ENCODE measurements at regions not wholly inside any gene's neighbourhood (a gene's known extent, or its start where the extent isn't known, plus 50 kb on each side); places are given as distances from the start of the nearest gene placed in this dataset.

GRCh38 chr11:70862093-70862492 lies 390.3 kb downstream of the SHANK2 start:
- no peak for DNase-seq

GRCh38 chr11:70863186-70863585 lies 389.2 kb downstream of the SHANK2 start:
- no peak for DNase-seq

DNA sequence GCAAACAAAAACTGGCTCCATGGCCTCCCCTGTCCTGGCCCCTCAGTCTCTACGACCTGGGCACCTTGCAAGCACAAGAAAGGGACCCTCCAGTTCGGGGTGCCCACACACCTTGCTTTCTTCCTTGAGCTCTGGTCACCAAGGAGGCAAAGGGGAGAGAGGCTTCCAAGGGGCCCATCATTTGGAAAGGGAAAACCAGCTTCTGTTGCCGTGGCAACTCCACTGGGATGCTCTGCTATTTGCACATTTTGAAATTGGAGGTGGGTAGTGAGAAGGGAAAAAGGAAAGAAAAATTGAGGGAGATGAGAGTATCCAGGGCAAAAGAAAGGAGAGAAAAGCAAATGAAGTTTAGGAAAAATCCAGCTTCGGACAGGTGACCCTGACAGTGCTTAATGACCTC lies 388.4 kb downstream of the SHANK2 start:
- DNase-seq = no peak

DNA sequence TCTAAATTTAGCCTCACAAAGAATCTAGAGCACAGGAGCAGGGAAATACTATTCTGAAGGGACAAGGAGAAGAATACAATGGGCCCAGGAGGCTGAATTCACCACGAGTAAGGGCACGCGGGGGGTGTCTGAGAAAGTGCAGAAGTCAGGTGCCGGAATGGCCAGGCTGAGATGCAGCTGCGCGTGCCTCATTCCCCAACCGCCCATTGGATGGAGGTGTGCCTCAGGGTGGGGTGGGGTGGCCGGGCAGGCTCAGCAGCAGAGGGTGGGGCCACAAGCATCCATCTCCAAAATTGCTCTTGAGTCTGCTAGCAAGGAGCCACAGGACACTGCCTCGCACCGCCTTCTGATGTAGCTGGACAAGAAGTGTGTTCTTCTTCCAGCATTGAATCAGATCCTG lies 387.0 kb downstream of the SHANK2 start:
- DNase-seq = no peak

- DNase-seq = no peak
Observed at GRCh38 chr11:70866834-70867233, 385.5 kb downstream of the SHANK2 start.

DNA sequence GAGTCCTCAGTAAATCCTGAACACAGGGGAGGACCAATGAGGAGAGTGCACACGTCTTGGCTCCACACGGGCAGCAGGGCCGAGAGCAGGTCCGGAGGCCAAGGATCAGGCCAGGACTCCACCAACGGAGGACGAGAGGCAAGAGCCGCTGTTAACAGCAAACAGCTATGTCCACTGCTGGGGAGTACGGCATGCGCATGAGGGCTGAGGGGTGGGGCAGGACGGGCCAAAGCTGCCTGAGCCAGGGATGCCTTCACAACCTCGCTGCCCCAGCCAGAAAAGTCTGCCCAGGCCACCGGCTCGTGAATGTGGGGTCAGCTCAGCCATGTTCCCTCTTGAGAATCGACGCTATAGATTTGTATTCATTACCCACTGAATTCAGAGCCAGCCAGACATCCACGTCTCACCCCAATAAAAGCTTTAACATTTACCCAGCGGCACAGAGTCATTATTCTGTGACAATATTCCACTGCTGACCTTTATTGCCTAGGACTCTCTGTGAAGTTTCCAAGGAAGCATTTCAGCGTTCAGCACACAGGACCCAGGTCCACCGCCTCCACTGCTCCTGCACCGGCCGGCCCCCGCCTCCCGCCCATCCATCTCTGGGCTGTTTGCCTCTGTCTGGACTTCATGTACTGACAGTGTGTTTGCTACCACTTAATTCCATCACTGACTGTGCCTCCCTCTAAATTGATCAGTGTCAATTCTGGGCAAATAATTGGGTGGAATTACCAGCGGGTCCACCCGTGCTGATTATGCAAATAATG lies 384.9 kb downstream of the SHANK2 start:
- DNase-seq = no peak

DNA sequence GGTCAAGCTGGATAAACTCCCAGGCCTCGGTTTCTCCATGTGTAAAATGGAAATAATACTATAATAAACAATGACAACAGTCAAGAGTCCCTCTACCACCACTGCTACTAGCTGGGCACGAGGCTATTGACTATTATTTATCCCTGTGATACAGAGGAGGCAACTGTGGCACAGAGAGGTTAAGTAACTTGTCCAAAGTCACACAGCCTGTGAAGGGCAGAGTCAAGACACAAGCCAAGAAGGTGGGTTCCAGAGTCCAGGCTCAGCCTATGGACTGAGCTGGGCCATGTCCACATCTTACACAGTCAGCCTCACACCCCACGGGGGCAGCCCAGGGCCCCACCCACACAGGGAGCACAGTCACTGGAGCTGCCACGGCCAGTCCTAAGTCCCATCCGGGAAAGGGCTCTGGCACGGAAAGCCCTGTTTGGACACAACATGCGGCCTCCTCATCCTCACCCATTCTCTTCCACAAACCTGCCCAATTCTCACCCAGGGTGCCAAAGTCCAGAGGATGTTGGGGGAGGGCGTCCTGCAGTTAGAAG lies 384.0 kb downstream of the SHANK2 start:
- no peak for DNase-seq

DNA sequence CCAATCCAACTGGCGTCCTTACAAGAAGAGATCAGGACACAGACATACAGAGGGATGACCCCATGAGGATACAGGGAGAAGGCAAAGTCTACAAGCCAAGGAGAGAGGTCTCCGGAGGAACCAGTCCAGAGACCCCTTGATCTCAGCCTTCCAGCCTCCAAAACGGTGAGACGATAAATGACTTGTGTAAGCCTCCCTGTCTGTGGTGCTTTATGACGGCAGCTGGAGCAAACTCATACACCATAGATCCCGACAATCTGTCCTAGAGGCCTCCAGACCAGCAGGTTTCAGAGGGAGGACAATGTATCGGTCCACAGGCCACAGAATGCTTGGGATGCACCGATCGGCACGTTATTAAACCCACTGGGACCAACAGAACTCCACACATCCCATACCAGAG lies 383.3 kb downstream of the SHANK2 start:
- no peak for DNase-seq

DNA sequence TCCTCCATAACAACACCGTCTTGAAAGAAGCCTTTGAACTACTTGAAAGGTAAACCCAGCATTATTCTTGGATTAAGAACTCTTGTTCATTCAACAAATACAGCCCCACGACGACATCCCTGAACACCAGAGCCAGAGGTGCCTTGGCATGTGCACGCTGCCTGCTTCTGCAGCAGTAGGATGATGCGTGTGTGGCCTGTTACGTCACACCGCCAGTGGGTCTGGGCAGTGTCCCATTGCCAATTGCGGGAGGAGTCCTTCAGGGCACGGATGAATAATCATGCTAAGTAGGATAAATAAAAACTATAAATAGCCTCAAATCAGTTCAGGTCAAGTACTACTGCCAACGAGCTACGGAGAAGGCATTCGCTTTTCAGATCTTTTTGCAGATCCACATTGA lies 380.5 kb downstream of the SHANK2 start:
- no peak for DNase-seq

GRCh38 chr11:70872299-70872698 lies 380.1 kb downstream of the SHANK2 start:
- no peak for DNase-seq

DNA sequence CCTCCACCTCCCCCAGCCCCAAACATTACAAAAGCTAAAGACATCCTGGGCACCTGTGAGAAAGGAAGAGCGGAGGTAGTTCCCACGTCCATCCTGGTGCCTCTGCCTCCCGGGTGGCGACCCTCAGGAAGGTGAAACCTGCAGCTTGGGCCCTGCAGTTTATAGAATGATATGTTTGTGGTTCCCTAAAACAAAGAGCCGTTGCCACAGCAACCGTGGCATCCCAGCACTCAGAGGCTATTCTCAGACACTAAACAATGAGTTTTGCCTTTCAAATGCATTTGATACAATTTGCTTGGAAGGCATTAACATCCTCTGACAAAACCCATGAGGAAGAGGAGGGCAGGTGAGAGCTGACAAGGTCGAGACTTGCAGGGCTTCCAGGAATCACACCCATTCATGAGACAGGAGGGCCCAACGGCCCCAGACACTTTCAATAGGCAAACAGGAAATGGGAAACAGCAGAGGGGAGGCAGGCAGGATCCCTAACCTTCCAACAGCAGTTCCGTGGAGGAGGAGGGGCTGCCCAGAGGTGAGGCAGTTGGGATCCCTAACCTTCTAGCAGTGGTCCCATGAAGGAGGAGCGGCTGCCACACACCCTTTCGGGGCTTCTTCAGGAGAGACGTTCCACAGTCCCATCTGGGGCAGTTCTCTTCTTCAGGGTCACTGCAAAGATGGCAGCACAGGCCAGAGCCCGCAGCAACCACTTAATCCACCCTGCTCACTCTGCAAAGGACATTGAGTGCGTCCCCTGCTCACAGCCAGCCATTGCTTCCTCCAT lies 379.2 kb downstream of the SHANK2 start:
- DNase-seq = no peak

DNA sequence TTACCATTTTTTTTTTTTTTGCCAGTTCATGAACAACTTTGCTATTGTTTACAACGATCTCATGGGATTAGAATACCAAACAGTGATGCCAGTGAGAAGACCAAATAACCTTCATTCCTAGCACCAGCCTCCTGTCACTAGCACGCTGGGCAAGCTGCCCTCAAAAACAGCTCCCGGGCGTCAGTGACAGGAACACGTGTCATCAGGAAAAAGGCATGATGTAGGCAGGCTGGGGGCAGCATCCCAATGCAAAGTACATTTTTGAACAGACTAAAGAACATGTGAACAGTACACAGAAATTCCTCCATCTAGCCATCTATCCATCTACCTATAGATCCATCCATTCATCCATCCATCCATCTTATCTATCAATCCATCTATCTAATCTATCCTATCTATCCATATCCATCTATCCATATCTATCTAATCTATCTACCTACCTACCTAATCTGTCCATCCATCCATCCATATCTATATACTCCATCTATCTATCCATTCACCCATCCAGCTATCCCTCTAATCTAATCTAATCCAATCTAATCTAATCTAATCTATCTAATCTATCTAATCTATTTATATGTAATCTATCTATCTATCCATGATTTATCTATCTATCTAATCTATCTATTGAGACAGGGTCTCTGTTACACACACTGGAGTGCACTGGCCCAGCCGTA lies 378.5 kb downstream of the SHANK2 start:
- DNase-seq = no peak

GRCh38 chr11:70876685-70877084 lies 375.7 kb downstream of the SHANK2 start:
- no peak for DNase-seq

GRCh38 chr11:70877151-70877550 lies 375.2 kb downstream of the SHANK2 start:
- no peak for DNase-seq

DNA sequence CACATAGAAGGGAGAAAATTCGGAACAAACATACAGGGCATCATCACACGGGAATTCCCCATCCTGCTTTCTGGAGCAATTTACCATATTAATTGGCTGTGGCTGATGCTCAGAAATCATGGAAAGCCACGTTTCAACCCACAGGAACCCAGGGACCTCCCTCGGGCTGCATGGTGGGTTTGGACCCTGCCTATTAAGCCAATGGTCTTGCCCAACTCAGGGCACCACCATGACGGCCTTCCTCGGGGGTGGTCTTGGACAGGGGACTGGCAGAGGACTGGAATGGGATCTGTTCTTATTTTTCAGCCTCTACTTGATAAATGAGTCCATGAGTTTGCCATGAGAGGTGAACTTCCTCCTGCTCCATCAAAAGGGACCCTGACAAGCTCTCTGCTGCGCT lies 374.0 kb downstream of the SHANK2 start:
- DNase-seq = no peak

DNA sequence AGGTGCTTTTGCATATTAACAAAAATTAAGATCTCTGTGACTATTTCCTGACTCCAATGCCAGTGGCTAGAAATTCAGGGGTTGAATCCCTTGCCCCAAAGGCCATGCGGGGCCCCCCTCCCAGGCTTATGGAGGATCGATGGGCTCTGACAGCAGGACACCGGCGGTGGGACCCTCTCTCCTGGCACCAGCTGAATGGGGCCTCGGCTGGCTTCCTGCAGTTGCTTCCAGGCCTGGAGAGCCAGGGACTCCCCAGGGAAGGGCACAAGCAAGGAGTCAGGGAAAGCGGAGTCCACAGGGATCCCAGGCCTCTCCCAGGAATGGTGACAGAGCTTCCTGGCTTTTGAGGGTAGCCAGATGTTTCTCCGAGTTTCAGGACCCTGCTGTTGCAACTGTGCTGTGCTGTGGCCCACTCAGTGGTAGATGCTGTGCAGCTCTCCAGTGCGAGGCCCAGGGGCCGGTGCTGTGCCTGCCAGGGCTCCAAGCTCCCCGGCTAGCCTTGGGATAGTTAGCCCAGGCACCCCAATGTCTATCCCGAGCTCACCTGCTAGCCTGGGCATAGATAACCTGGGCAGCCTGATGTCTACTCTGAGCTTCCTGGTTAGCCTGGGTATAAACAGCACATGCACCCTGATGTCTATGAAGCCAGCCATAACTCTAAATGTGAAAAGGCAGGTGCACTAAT lies 372.6 kb downstream of the SHANK2 start:
- DNase-seq = no peak

GRCh38 chr11:70880416-70880815 lies 372.0 kb downstream of the SHANK2 start:
- no peak for DNase-seq

DNA sequence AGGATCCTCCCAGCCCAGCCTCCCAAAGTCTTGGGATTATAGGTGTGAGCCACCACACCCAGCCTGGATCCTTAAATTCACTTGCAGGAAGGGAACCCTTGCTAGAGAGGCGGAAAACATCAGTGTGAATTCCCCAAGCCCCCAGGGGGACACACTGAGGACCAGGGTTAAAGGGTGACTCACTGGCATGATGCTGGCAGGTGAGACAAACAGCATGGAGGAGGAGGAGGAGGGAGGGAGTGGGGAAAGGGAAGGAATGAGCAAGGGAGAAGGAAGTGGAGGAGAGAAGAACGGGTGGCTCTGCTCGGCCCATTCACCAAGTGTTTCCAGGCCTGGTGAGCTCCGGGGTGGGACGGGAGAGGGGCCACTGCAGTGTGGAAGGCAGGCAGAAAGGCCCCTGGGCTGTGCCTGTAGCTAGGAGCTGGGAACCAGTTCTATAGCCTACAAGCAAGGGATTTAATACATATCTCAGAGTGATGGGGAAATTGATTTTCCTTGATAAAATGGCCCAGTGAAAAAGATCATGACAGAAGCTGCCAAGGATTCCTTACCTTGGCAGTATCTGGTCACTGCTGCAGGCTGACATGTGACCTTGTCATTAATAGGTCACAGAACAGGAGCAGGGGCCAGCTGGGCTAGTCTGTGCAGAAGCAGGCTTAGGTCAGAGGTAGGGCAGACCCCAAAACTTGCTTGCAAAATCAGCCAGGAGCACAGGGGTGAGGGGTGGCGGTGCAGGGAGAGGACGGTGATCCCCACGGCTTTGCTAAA lies 370.2 kb downstream of the SHANK2 start:
- no peak for DNase-seq

- DNase-seq = no peak
Observed at GRCh38 chr11:70882716-70883085, 369.7 kb downstream of the SHANK2 start.

DNA sequence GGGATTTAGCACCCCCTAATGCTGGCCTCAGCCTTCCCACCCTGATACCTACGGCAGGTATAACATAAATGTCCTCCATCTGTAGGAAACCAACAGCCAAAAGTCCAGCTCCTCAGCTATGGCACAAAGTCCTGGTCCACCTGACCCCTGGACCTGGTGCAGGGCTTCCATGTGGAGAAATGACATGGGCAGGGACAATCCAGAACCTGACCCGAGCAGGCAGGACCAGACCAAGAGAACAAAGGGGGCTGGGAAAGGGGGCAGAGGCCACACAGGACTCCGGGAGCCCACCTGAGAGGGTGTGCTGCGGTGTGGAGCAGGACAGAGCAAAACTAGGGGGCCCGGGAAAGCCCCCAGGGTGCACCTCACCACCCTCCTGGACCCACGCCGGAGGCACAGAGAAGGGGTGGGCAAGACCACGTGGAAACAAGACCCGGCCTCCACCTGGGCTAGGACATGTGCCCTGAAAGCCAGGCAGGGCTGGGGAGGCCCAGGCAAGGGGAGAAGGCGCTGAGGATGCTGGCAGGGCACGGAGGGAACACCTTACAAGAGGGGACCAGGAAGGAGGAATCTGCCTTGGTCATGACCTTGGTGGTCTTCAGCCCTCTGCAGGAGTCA lies 368.9 kb downstream of the SHANK2 start:
- DNase-seq = no peak

DNA sequence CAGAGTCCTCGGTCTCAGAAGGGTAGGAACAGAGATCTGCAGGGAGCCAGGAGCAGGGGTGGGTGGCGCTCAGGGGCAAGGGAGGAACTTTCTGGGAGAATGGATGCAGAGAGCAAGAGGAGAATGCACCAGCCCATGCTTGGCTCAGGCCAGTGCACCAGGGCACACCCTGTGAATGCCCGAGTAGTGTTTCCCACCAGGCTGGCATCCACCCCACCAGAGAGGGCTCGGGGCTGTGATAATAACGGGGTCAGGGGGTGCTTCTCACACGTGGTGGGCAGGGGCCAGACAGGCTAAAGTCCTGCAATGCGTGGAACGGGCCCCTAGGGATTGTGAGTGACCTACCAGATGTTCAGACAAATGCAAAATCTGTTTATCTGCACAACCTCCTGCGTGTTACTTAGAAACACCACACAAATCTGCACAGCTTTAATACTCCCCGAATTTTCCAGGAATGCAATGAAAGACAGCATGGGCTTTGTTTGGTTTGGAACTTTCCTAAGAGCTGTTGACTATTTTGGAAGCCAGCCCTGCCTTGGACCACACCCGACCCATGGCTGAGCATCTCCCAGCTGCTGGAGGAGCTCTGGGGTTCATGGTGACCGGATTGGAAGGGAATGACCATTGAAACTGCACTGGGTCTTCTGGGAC lies 368.3 kb downstream of the SHANK2 start:
- DNase-seq = no peak

All from NCI-H1048 (cell line).